Parathyroid adenoma (tissue), 2 donors: ENCODE measurements at regions not wholly inside any gene's neighbourhood (a gene's known extent, or its start where the extent isn't known, plus 50 kb on each side); places are given as distances from the start of the nearest gene placed in this dataset.

Experiments used
- H2AFZ ChIP-seq: fragments of 300-600 bp; sonication (generic); one replicate; pipeline ENCODE4 v1.7.0; 2017; ENCODE audit warnings: antibody characterized with exemption, mild to moderate bottlenecking
- H3K27ac ChIP-seq: fragments of 300-600 bp; sonication (generic); one replicate; pipeline ENCODE4 v1.7.0; 2017
- H3K27me3 ChIP-seq: fragments of 300-600 bp; sonication (generic); one replicate; pipeline ENCODE4 v1.7.0; 2017; ENCODE audit warnings: low read length; ENCODE audit not compliant: control insufficient read depth, insufficient read depth
- H3K36me3 ChIP-seq: fragments of 300-600 bp; sonication (generic); one replicate; pipeline ENCODE4 v1.7.0; 2017; ENCODE audit warnings: low read length; ENCODE audit not compliant: control insufficient read depth, insufficient read depth
- H3K4me1 ChIP-seq: fragments of 300-600 bp; sonication (generic); one replicate; pipeline ENCODE4 v1.7.0; 2017; ENCODE audit warnings: control low read depth
- H3K4me2 ChIP-seq: fragments of 300-600 bp; sonication (generic); one replicate; pipeline ENCODE4 v1.7.0; 2017; ENCODE audit warnings: low read length
- H3K4me3 ChIP-seq: fragments of 300-600 bp; sonication (generic); one replicate; pipeline ENCODE4 v1.7.0; 2017; ENCODE audit warnings: low read depth, low read length
- H3K79me2 ChIP-seq: fragments of 300-600 bp; sonication (generic); one replicate; pipeline ENCODE4 v1.7.0; 2017; ENCODE audit warnings: control low read depth
- H3K9ac ChIP-seq: fragments of 300-600 bp; sonication (generic); one replicate; pipeline ENCODE4 v1.7.0; 2017; ENCODE audit warnings: mild to moderate bottlenecking
- H3K9me3 ChIP-seq: fragments of 300-600 bp; sonication (generic); one replicate; pipeline ENCODE4 v1.7.0; 2017; ENCODE audit warnings: low read length; ENCODE audit not compliant: control insufficient read depth
- TF ChIP-seq, protein P1 (sequence below): fragments of 300-600 bp; sonication (generic); IDR thresholded peaks from one replicate; pipeline ENCODE4 v1.7.0; 2017; ENCODE audit warnings: antibody characterized with exemption, mild to moderate bottlenecking
- donor health status: primary hyperparathyroidism.

DNA sequence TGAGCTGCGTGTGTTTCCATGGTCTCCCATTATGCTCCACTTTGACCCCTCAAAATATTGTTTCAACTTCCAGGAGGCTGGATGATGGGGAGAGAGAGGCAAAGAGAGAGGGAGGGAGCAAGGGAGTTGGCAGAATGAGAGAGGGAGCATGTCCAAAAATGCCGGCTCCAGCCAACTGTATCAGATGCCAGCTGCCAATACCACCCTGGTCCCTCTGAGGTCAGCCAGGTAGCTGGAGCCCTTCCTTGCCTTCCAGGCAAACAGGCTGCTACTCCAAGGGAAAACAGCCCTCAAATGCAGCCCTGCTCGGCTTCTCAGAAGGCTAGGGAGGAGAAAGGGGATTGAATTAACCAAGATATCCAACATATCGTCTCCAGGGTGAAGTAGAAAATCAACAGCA is 440.0 kb downstream of the TSHZ3 start:
- H3K4me3 ChIP-seq: no peak overlapping the region
- no peak overlapping the region for H3K4me2 ChIP-seq
- no peak overlapping the region for H2AFZ ChIP-seq
- no peaks in the 10 kb centered on the region for H3K9me3 ChIP-seq
- TF ChIP-seq, protein P1, sequence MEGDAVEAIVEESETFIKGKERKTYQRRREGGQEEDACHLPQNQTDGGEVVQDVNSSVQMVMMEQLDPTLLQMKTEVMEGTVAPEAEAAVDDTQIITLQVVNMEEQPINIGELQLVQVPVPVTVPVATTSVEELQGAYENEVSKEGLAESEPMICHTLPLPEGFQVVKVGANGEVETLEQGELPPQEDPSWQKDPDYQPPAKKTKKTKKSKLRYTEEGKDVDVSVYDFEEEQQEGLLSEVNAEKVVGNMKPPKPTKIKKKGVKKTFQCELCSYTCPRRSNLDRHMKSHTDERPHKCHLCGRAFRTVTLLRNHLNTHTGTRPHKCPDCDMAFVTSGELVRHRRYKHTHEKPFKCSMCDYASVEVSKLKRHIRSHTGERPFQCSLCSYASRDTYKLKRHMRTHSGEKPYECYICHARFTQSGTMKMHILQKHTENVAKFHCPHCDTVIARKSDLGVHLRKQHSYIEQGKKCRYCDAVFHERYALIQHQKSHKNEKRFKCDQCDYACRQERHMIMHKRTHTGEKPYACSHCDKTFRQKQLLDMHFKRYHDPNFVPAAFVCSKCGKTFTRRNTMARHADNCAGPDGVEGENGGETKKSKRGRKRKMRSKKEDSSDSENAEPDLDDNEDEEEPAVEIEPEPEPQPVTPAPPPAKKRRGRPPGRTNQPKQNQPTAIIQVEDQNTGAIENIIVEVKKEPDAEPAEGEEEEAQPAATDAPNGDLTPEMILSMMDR: no peak
- no peaks in the 10 kb centered on the region for H3K4me1 ChIP-seq
- no peaks in the 10 kb centered on the region for H3K79me2 ChIP-seq
- no peaks in the 10 kb centered on the region for H3K27me3 ChIP-seq
- no peak overlapping the region for H3K27ac ChIP-seq
- H3K9ac ChIP-seq: no peak overlapping the region
- no peaks in the 10 kb centered on the region for H3K36me3 ChIP-seq

DNA sequence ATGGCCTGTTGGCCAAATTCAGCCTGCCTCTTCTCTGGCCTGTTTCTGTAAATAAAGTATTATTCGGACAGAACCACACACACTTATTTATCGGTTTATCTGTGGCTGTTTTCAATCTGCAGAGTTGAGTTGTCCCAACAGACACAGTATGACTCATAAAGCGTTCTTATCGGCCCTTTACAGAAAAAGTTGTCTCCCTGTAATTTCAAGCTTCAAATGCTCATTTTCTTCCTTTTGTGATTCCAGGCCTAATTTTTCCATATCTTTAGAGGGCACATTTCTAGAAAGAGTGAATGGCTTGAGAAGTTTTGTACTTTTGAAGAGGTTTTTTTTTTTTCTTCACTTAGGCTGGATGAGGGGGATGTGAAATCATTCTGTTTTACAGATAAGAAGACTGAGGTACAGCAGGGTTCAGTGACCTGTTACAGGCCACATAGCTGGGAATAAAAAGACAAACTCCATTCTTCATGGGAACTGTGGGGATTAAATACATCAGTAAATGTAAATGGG is 440.9 kb downstream of the TSHZ3 start:
- H2AFZ ChIP-seq: no peak overlapping the region
- H3K4me1 ChIP-seq: no peaks in the 10 kb centered on the region
- no peaks in the 10 kb centered on the region for H3K36me3 ChIP-seq
- H3K27ac ChIP-seq: no peak overlapping the region
- TF ChIP-seq, protein P1: no peak
- no peaks in the 10 kb centered on the region for H3K27me3 ChIP-seq
- no peaks in the 10 kb centered on the region for H3K9me3 ChIP-seq
- no peak overlapping the region for H3K4me3 ChIP-seq
- H3K79me2 ChIP-seq: no peaks in the 10 kb centered on the region
- no peak overlapping the region for H3K9ac ChIP-seq
- H3K4me2 ChIP-seq: no peak overlapping the region

DNA sequence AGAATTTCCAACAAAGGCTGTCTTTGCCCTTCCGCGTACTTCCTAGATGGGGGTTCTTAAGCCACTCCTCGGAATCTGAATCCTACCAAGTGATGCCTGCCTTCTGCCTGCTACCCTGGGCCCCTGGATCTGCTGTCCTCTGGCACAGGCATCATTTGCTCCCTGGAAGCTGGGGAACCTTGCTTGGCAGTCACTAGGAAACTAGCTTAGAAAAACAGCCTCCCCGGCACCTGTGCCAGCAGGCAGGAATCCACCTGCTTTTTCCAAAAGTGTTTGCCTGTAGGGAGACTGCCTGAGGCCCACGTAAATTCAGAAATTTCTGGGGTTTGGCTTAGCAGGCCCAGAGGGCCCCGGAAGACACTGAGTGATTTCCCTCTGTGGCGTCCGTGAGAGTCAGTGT is 442.4 kb downstream of the TSHZ3 start:
- no peak overlapping the region for H3K4me2 ChIP-seq

DNA sequence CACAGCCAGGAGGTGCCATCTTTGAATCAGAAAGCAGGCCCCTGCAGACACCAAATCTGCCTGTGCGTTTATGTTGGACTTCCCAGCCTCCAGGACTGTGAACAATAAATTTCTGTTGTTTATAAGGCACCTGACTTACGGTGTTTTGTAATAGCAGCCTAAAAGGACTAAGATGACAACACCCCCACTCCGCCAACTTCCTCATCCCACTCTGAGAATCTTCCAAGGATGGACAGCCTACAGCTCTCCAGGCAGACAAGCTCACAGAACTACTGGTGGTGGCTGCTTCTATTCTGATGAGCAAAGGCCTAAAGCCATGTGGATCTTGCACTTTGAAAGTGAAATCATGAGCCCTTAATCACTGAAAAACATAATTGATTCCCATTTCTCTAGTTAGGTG is 449.2 kb downstream of the TSHZ3 start:
- Histone ChIP-seq H3K4me3 (no peak overlapping the region), H3K9ac (no peak overlapping the region), H3K79me2 (no peaks in the 10 kb centered on the region), H3K27me3 (no peaks in the 10 kb centered on the region), H3K36me3 (no peaks in the 10 kb centered on the region), H2AFZ (no peak overlapping the region), H3K9me3 (no peaks in the 10 kb centered on the region), H3K4me1 (no peaks in the 10 kb centered on the region), H3K4me2 (no peak overlapping the region), H3K27ac (no peak overlapping the region)
- TF ChIP-seq, protein P1: no peak

More for the DNA sequence above, 442.4 kb downstream of the TSHZ3 start:
- Histone ChIP-seq H3K4me1 (no peaks in the 10 kb centered on the region), H2AFZ (no peak overlapping the region), H3K27me3 (no peaks in the 10 kb centered on the region), H3K9me3 (no peaks in the 10 kb centered on the region), H3K36me3 (no peaks in the 10 kb centered on the region), H3K27ac (no peak overlapping the region), H3K9ac (no peak overlapping the region), H3K79me2 (no peaks in the 10 kb centered on the region), H3K4me3 (no peak overlapping the region)
- TF ChIP-seq, protein P1: no peak

DNA sequence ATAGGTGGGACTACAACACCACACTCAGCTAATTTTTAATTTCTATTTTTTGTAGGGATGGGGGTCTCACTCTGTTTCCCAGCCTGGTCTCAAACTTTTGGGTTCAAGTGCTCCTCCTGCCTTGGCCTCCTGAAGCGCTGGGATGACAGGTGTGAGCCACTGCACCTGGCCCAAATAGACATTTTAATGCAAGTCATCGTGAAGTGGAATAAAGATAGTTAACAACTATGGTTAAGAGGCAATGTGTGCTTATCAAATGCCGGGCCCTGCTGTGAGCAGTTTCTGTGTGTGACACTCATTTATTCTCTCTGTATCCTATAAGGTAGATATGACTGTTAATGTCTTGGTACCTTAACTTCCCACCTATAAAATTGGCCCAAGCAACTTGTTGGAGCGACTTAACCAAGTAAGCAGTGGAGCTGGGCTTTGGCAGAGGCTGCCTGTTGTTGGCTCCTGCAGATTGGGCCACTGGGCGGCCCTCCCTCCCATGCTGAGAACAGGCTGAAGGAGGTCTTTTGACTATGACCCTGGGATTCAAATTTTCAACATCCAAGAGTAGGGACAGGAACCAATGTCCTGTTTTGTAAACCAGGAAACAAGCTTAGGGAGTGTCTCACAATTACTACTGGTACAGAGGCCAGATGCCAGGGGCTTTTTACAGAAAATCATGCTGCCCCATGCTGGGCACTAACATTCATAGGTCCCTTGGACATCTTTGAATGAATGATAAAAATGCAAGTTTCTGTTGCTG is 450.7 kb downstream of the TSHZ3 start:
- Histone ChIP-seq H3K27me3 (no peaks in the 10 kb centered on the region), H3K27ac (no peak overlapping the region), H3K9ac (no peak overlapping the region), H3K79me2 (no peaks in the 10 kb centered on the region), H2AFZ (no peak overlapping the region), H3K4me3 (no peak overlapping the region), H3K4me1 (no peaks in the 10 kb centered on the region), H3K36me3 (no peaks in the 10 kb centered on the region), H3K9me3 (no peaks in the 10 kb centered on the region), H3K4me2 (no peak overlapping the region)
- TF ChIP-seq, protein P1: no peak
